ENCODE measurements at regions not wholly inside any gene's neighbourhood (a gene's known extent, or its start where the extent isn't known, plus 50 kb on each side); places are given as distances from the start of the nearest gene placed in this dataset.

GRCh38 chr3:128549283-128550112 lies 56.5 kb upstream of the GATA2 start:
- no peak for TF ChIP-seq CTCF (conservative IDR thresholded peaks at IDR 0.05)
- no peak overlapping the region for H3K27ac ChIP-seq

GRCh38 chr3:128548426-128549282 lies 55.7 kb upstream of the GATA2 start:
- TF ChIP-seq CTCF (conservative IDR thresholded peaks at IDR 0.05), result no peak
- no peak overlapping the region for H3K27ac ChIP-seq

- no peak overlapping the region for H3K27ac ChIP-seq
- TF ChIP-seq CTCF (conservative IDR thresholded peaks at IDR 0.05), result no peak
These were observed 55.0 kb upstream of the GATA2 start for GRCh38 chr3:128548021-128548420.

GRCh38 chr3:128547368-128547987 lies 54.5 kb upstream of the GATA2 start:
- H3K27ac ChIP-seq, result no peak overlapping the region
- no peak for TF ChIP-seq CTCF (conservative IDR thresholded peaks at IDR 0.05)

GRCh38 chr3:128546646-128547045 lies 53.6 kb upstream of the GATA2 start:
- TF ChIP-seq CTCF (conservative IDR thresholded peaks at IDR 0.05), result no peak
- H3K27ac ChIP-seq, result no peak overlapping the region

- TF ChIP-seq CTCF (conservative IDR thresholded peaks at IDR 0.05), result no peak
These were observed 52.2 kb upstream of the GATA2 start for GRCh38 chr3:128545120-128545752.

More at GRCh38 chr3:128545120-128545752, 52.2 kb upstream of the GATA2 start:
- no peak overlapping the region for H3K27ac ChIP-seq
